Heart left ventricle (tissue), 13 donors: ENCODE measurements at regions not wholly inside any gene's neighbourhood (a gene's known extent, or its start where the extent isn't known, plus 50 kb on each side); places are given as distances from the start of the nearest gene placed in this dataset.

ENCODE experiments used
- CTCF ChIP-seq, 12 donors: fragments of 200-600 bp; sonication (generic) in 4 of 12; IDR thresholded peaks; one replicate each; pipeline versions ENCODE4 v1.5.0 to v1.8.0; 2018 to 2022; ENCODE audit warnings: antibody characterized with exemption in 12 of 12, mild to moderate bottlenecking in 5 of 12
- POLR2A ChIP-seq, 2 donors: fragments of 450-650 bp; IDR thresholded peaks; one replicate each; pipeline ENCODE4 v1.6.1; 2017; ENCODE audit warnings: antibody characterized with exemption in 2 of 2, mild to moderate bottlenecking in 2 of 2, moderate library complexity in 2 of 2
- donor health status: ischemic (EF 13 %, LVEDD 7.1; RV severe dilation, severe dysfunction).
- donor health status: DM: no; HTN: yes; CAD: no.
- donor health status: DM: no; HTN: no; CAD: no.
- donor health status: ischemic (EF 25% LVEDD 6.9; RV normal size, moderate dysfunction).
- donor health status: ischemic (EF 25% LVEDD 5.7; RV mildly dilated, moderate dysfunction).
- donor health status: ischemic (EF 35%, LVEDD 5.7; RV mildly dilated, moderate dysfunction).
- donor health status: nonischemic (EF 11% LVEDD 7.7; RV severe dilation, severe dysfunction).
- donor health status: DM: yes; HTN: yes; CAD: no.
- donor health status: PGD.
- donor health status: ischemic (EF 29% LVEDD 5.4; RV normal size, mild dysfunction).
- donor health status: nonischemic (EF 23%, LVEDD 6.1; RV moderate dilation, normal function).

- no peak for TF ChIP-seq POLR2A (IDR thresholded peaks at IDR 0.05)
- no peak for TF ChIP-seq CTCF (IDR thresholded peaks at IDR 0.05)
These were observed 64.0 kb upstream of the PHACTR2 start for GRCh38 chr6:143613749-143614148.
